DOHH2 (cell line): ENCODE measurements at regions not wholly inside any gene's neighbourhood (a gene's known extent, or its start where the extent isn't known, plus 50 kb on each side); places are given as distances from the start of the nearest gene placed in this dataset.

ENCODE experiments used
- H3F3A ChIP-seq: fragments of 200-600 bp; sonication (generic), shearing (Covaris generic); 2 replicates; pipeline ENCODE4 v1.6.0; 2016; ENCODE audit warnings: antibody characterized with exemption, mild to moderate bottlenecking; ENCODE audit not compliant: control insufficient read depth, insufficient read depth
- H3K27ac ChIP-seq: fragments of 200-600 bp; sonication (generic); 2 replicates; pipeline ENCODE4 v1.5.1; 2014; ENCODE audit warnings: low read depth, mild to moderate bottlenecking, low read length, moderate library complexity
- H3K27me3 ChIP-seq: fragments of 200-600 bp; sonication (generic); 2 replicates; pipeline ENCODE4 v1.6.1; 2014; ENCODE audit warnings: mild to moderate bottlenecking, low read length, mixed read lengths; ENCODE audit not compliant: control insufficient read depth
- H3K36me3 ChIP-seq: fragments of 200-600 bp; sonication (generic); 2 replicates; pipeline ENCODE4 v1.6.1; 2014; ENCODE audit warnings: mild to moderate bottlenecking, low read length, moderate library complexity, mixed read lengths; ENCODE audit not compliant: control insufficient read depth
- H3K4me1 ChIP-seq: fragments of 200-600 bp; sonication (generic); 2 replicates; pipeline ENCODE4 v1.6.1; 2014; ENCODE audit warnings: mild to moderate bottlenecking, low read length, mixed read lengths; ENCODE audit not compliant: control insufficient read depth
- H3K4me2 ChIP-seq: fragments of 200-600 bp; sonication (generic); 2 replicates; pipeline ENCODE4 v1.6.0; 2014; ENCODE audit warnings: mild to moderate bottlenecking, low read length, moderate library complexity
- H3K4me3 ChIP-seq: fragments of 200-600 bp; sonication (generic); 2 replicates; pipeline ENCODE4 v1.5.1; 2014; ENCODE audit warnings: mild to moderate bottlenecking, low read length, mixed read lengths
- H3K79me2 ChIP-seq: fragments of 200-600 bp; sonication (generic); 2 replicates; pipeline ENCODE4 v1.6.1; 2014; ENCODE audit warnings: mild to moderate bottlenecking, low read length, mixed read lengths; ENCODE audit not compliant: control insufficient read depth
- H3K9me2 ChIP-seq: fragments of 200-600 bp; sonication (generic); replicated peaks from 2 replicates; pipeline ENCODE4 v1.6.1; 2014; ENCODE audit warnings: mild to moderate bottlenecking, low read length, mixed read lengths; ENCODE audit not compliant: control insufficient read depth
- H3K9me3 ChIP-seq: fragments of 200-600 bp; sonication (generic); 2 replicates; pipeline ENCODE4 v1.6.1; 2014; ENCODE audit warnings: antibody characterized with exemption, low read length, mixed read lengths; ENCODE audit not compliant: control insufficient read depth, insufficient read depth
- H4K20me1 ChIP-seq: fragments of 200-600 bp; sonication (generic); 2 replicates; pipeline ENCODE4 v1.6.0; 2014; ENCODE audit warnings: low read depth, mild to moderate bottlenecking, antibody characterized with exemption, low read length, moderate library complexity; ENCODE audit not compliant: control insufficient read depth, insufficient read depth
- CTCF ChIP-seq: fragments of 200-600 bp; sonication (generic); IDR thresholded peaks from one replicate; pipeline ENCODE4 v1.5.1; 2014; ENCODE audit warnings: antibody characterized with exemption, mild to moderate bottlenecking, low read depth, low read length; ENCODE audit not compliant: poor library complexity, severe bottlenecking
- EZH2phosphoT487 ChIP-seq: fragments of 200-600 bp; sonication (generic); IDR thresholded peaks from 2 replicates; pipeline ENCODE4 v1.6.1; 2017; ENCODE audit warnings: borderline replicate concordance, mild to moderate bottlenecking, antibody characterized with exemption, low read length, moderate library complexity, mixed read lengths

GRCh38 chr9:107068581-107068980 lies 205.6 kb downstream of the ZNF462 start:
- Histone ChIP-seq H3K36me3 (no peaks in the 10 kb centered on the region), H3K4me2 (no peak overlapping the region), H3K27ac (no peak overlapping the region), H3K4me3 (no peak overlapping the region), H3K9me2 (no peaks in the 10 kb centered on the region), H3K9me3 (no peaks in the 10 kb centered on the region), H3K79me2 (no peaks in the 10 kb centered on the region), H3K27me3 (0 out of 2 replicates have a peak, but pooled peaks cover 2% of the 10 kb centered on the region), H4K20me1 (no peaks in the 10 kb centered on the region), H3K4me1 (no peaks in the 10 kb centered on the region), H3F3A (no peaks in the 10 kb centered on the region)
- no peak for TF ChIP-seq CTCF
- TF ChIP-seq EZH2phosphoT487, result no peak

- H3K4me1 ChIP-seq, result no peaks in the 10 kb centered on the region
- no peaks in the 10 kb centered on the region for H3K9me3 ChIP-seq
- H3K36me3 ChIP-seq, result no peaks in the 10 kb centered on the region
- no peak overlapping the region for H3K4me3 ChIP-seq
- no peak overlapping the region for H3K27ac ChIP-seq
- H3K9me2 ChIP-seq, result no peaks in the 10 kb centered on the region
- TF ChIP-seq CTCF, result no peak
- no peak for TF ChIP-seq EZH2phosphoT487
- no peaks in the 10 kb centered on the region for H4K20me1 ChIP-seq
- H3K4me2 ChIP-seq, result no peak overlapping the region
- H3K27me3 ChIP-seq, result 0 out of 2 replicates have a peak, but pooled peaks cover 2% of the 10 kb centered on the region
- H3F3A ChIP-seq, result no peaks in the 10 kb centered on the region
- H3K79me2 ChIP-seq, result no peaks in the 10 kb centered on the region
Measured at GRCh38 chr9:107070586-107070985, 207.6 kb downstream of the ZNF462 start.

GRCh38 chr9:107078061-107078460 lies 205.0 kb upstream of the RAD23B start:
- H3F3A ChIP-seq, result no peaks in the 10 kb centered on the region
- H3K36me3 ChIP-seq, result no peaks in the 10 kb centered on the region
- H3K9me2 ChIP-seq, result no peaks in the 10 kb centered on the region
- H3K4me1 ChIP-seq, result no peaks in the 10 kb centered on the region
- no peaks in the 10 kb centered on the region; the same call in 1 of the 2 replicates for H3K27me3 ChIP-seq
- H3K79me2 ChIP-seq, result no peaks in the 10 kb centered on the region
- H3K9me3 ChIP-seq, result no peaks in the 10 kb centered on the region
- no peaks in the 10 kb centered on the region for H4K20me1 ChIP-seq
- H3K4me2 ChIP-seq, result no peak overlapping the region
- TF ChIP-seq EZH2phosphoT487 (no peak), CTCF (no peak)
- H3K27ac ChIP-seq, result no peak overlapping the region
- H3K4me3 ChIP-seq, result no peak overlapping the region
